ENCODE measurements at regions not wholly inside any gene's neighbourhood (a gene's known extent, or its start where the extent isn't known, plus 50 kb on each side); places are given as distances from the start of the nearest gene placed in this dataset.

DNA sequence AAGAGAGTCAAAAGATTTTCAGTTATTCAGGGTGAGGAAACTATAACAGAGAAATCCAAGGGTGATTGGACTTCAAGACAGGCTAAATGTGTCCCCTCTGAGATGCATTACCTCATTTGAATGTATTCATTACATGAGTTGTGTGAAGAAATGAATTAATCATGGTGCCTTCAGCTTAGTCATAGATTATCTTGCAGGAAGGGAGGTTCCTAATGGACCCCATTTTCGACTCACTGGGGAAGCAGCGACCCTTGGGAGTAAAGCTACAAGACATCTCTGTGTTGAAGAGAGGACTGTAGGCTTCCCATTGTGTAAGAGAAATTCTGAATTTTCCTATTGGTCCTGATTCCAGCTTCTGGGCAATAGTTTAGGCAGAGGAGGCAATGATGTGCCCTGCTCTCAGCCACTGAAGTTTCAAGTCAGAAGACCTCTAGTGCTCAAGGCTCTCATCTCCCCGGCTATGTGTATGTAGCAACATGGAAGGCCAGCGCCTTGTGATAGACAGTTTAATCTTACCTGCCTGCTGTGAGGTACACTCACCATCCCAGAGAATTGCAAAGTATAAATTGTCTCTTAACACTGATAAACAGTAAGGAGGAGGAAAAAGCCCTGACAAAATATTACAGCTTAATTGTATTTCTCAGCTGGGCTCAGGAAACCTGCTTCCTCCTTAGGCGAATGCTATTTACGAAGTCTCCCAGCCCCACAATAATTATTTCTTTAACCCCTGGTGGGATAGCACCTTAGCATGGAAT, 133.8 kb downstream of the PDCD6IP start:
- DNase-seq (ENCODE audit: low read depth), result no peak
- H3K4me3 ChIP-seq (replicated peaks; ENCODE audit: low read depth, low read length), result no peak overlapping the region
- TF ChIP-seq CTCF (IDR thresholded peaks at IDR 0.05; ENCODE audit: low read length, missing control alignments), result no peak

- no peak overlapping the region for H3K4me3 ChIP-seq (replicated peaks; ENCODE audit: low read depth, low read length)
- DNase-seq (ENCODE audit: low read depth), result no peak
- TF ChIP-seq CTCF (IDR thresholded peaks at IDR 0.05; ENCODE audit: low read length, missing control alignments), result no peak
Observed at GRCh38 chr3:33936171-33936920, 137.9 kb downstream of the PDCD6IP start.

- TF ChIP-seq CTCF (IDR thresholded peaks at IDR 0.05; ENCODE audit: low read length, missing control alignments), result no peak
- DNase-seq (ENCODE audit: low read depth), result no peak
- H3K4me3 ChIP-seq (replicated peaks; ENCODE audit: low read depth, low read length), result no peak overlapping the region
Observed at GRCh38 chr3:33936921-33937525, 138.6 kb downstream of the PDCD6IP start.

- no peak overlapping the region for H3K4me3 ChIP-seq (replicated peaks; ENCODE audit: low read depth, low read length)
- DNase-seq (ENCODE audit: low read depth), result no peak
- no peak for TF ChIP-seq CTCF (IDR thresholded peaks at IDR 0.05; ENCODE audit: low read length, missing control alignments)
Observed at GRCh38 chr3:33937628-33938027, 139.2 kb downstream of the PDCD6IP start.

DNA sequence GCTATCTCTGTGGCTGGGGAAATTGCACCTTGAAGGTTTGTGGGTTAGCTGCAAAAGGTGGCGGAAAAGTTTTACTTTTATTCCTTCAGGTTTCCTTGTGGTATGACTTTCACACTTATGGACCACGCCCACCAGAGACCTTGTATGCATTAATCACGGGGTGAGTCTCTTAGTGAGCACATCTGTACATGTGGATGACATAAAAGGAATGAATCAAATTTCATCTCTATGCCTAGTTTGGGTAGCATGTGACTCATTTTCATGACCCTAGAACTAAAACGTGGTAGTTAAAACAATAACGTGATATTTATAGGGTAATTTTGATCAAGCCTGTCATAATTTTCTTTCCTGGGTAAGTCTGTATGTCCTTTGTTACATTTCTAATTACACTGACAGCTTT, 141.7 kb downstream of the PDCD6IP start:
- DNase-seq (ENCODE audit: low read depth), result no peak
- H3K4me3 ChIP-seq (replicated peaks; ENCODE audit: low read depth, low read length), result no peak overlapping the region
- no peak for TF ChIP-seq CTCF (IDR thresholded peaks at IDR 0.05; ENCODE audit: low read length, missing control alignments)

DNA sequence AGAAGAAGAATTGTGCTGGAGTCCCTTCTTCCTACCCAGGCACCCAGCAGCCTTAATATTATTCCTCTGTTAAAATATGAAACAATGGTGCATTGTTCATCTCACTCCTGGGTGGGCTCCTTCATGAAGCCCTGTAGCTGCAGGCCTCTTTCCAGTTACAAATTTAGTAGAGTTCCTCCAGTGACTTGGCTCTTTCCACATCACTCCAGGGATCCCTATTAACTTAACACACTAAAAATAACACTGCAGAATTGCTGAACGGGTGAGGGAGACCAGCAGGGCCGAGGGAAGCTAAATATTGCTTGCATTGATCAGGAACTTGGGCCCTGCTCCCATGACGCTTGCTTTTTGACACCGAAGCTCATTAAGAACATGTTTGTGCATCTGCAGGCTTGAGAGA, 142.3 kb downstream of the PDCD6IP start:
- no peak for TF ChIP-seq CTCF (IDR thresholded peaks at IDR 0.05; ENCODE audit: low read length, missing control alignments)
- peak; percentile 6 for DNase-seq (ENCODE audit: low read depth)
- no peak overlapping the region for H3K4me3 ChIP-seq (replicated peaks; ENCODE audit: low read depth, low read length)

All from fibroblast of pulmonary artery (primary cell).